ENCODE measurements at regions not wholly inside any gene's neighbourhood (a gene's known extent, or its start where the extent isn't known, plus 50 kb on each side); places are given as distances from the start of the nearest gene placed in this dataset.

DNA sequence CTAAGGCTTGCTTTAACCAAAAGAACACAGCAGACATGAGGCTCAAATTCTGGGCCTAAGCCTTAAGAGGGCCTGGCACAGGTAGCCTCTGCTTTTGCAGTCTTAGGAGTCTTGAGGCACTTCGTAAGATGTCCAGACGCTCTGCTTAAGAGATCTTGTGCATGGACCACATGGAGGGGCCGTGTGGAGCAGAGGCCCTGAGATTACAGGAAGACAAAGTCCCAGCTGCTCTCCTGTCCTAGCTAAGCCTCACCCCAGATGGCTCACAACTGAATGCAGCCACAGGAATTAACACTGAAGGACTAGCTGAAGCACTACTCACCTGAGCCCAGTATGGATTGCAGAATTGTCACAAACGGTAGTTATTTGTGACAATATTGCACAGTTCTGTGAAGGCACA lies 446.0 kb downstream of the PDZRN4 start:
- no peak for TF ChIP-seq CTCF (IDR thresholded peaks at IDR 0.05; ENCODE audit: control insufficient read depth, insufficient read depth, low read depth, low read length, missing control alignments)
- no peak for DNase-seq (ENCODE audit: low read depth)

DNA sequence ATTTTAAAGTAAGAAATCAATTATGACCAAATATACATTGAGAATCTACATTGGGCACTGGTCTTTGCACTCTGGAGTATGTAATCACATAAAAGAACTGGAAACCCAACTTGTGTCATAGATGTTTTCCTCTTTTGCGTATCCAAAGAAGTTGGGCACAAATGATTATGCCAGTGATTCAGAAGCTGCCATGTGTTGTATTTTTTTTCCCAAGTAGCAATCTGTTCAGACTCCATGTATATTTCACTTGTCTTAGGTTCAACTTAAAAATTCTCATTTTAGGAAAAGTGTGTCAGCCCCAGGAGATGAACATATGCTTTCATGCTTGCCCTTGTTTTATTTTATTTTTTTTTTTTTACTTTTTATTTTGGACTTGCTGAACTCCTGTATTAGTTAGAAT lies 441.5 kb downstream of the PDZRN4 start:
- H3K4me3 ChIP-seq (ENCODE audit: control insufficient read depth, low read depth, low read length) = no peak overlapping the region
- no peak for DNase-seq (ENCODE audit: low read depth)
- no peak for TF ChIP-seq CTCF (IDR thresholded peaks at IDR 0.05; ENCODE audit: control insufficient read depth, insufficient read depth, low read depth, low read length, missing control alignments)

More for the DNA sequence above, 446.0 kb downstream of the PDZRN4 start:
- no peak overlapping the region for H3K4me3 ChIP-seq (ENCODE audit: control insufficient read depth, low read depth, low read length)

- TF ChIP-seq CTCF (IDR thresholded peaks at IDR 0.05; ENCODE audit: control insufficient read depth, insufficient read depth, low read depth, low read length, missing control alignments) = no peak
- no peak overlapping the region for H3K4me3 ChIP-seq (ENCODE audit: control insufficient read depth, low read depth, low read length)
- no peak for DNase-seq (ENCODE audit: low read depth)
Measured at GRCh38 chr12:41627476-41627875, 439.4 kb downstream of the PDZRN4 start.

GRCh38 chr12:41624571-41624970 lies 436.5 kb downstream of the PDZRN4 start:
- H3K4me3 ChIP-seq (ENCODE audit: control insufficient read depth, low read depth, low read length) = no peak overlapping the region
- no peak for TF ChIP-seq CTCF (IDR thresholded peaks at IDR 0.05; ENCODE audit: control insufficient read depth, insufficient read depth, low read depth, low read length, missing control alignments)
- DNase-seq (ENCODE audit: low read depth) = no peak
